ENCODE measurements at regions not wholly inside any gene's neighbourhood (a gene's known extent, or its start where the extent isn't known, plus 50 kb on each side); places are given as distances from the start of the nearest gene placed in this dataset.
"Not testable (repeated sequence)": the region's sequence is repeated elsewhere in the genome, so short reads cannot be mapped to it uniquely, and the experiment has no call there.

GRCh38 chr1:185681034-185681633 lies 53.1 kb upstream of the HMCN1 start:
- DNase-seq, result peak; percentile 64 to 73

GRCh38 chr1:185680453-185680852 lies 53.7 kb upstream of the HMCN1 start:
- no peak for DNase-seq

- no peak for DNase-seq
Measured at GRCh38 chr1:185679220-185679619, 55.0 kb upstream of the HMCN1 start.

GRCh38 chr1:185676969-185677368 lies 57.2 kb upstream of the HMCN1 start:
- DNase-seq, result no peak

GRCh38 chr1:185674201-185674600 lies 60.0 kb upstream of the HMCN1 start:
- DNase-seq, result peak in 1 of 2 experiments; percentile 37

GRCh38 chr1:185672719-185673360 lies 61.4 kb upstream of the HMCN1 start:
- DNase-seq, result no peak

GRCh38 chr1:185670187-185670627 lies 64.0 kb upstream of the HMCN1 start:
- peak; percentile 37 to 44 for DNase-seq

- DNase-seq, result no peak
Measured at GRCh38 chr1:185668013-185668412, 66.2 kb upstream of the HMCN1 start.

GRCh38 chr1:185666582-185666981 lies 67.6 kb upstream of the HMCN1 start:
- no peak for DNase-seq

- no peak for DNase-seq
Measured at GRCh38 chr1:185663771-185664296, 70.4 kb upstream of the HMCN1 start.

GRCh38 chr1:185663332-185663731 lies 70.9 kb upstream of the HMCN1 start:
- no peak for DNase-seq

- DNase-seq, result no peak
Measured at GRCh38 chr1:185661971-185662370, 72.2 kb upstream of the HMCN1 start.

GRCh38 chr1:185656663-185657062 lies 77.5 kb upstream of the HMCN1 start:
- no peak for DNase-seq

GRCh38 chr1:185654952-185655314 lies 79.3 kb upstream of the HMCN1 start:
- DNase-seq, result no peak

GRCh38 chr1:185654199-185654951 lies 79.8 kb upstream of the HMCN1 start:
- no peak for DNase-seq

GRCh38 chr1:185653615-185654014 lies 80.6 kb upstream of the HMCN1 start:
- no peak for DNase-seq

GRCh38 chr1:185652348-185652747 lies 81.8 kb upstream of the HMCN1 start:
- DNase-seq, result peak in 1 of 2 experiments; percentile 14

- no peak for DNase-seq
Measured at GRCh38 chr1:185650602-185651230, 83.5 kb upstream of the HMCN1 start.

GRCh38 chr1:185648858-185649589 lies 85.2 kb upstream of the HMCN1 start:
- no peak for DNase-seq

- DNase-seq, result not testable (repeated sequence)
Measured at GRCh38 chr1:185647597-185648267, 86.5 kb upstream of the HMCN1 start.

GRCh38 chr1:185646202-185646683 lies 87.9 kb upstream of the HMCN1 start:
- DNase-seq, result peak; percentile 74 to 93

- DNase-seq, result no peak
Measured at GRCh38 chr1:185645686-185646085, 88.5 kb upstream of the HMCN1 start.

Measured in NCI-H2081 (cell line).